IMR-90 (cell line): ENCODE measurements at regions not wholly inside any gene's neighbourhood (a gene's known extent, or its start where the extent isn't known, plus 50 kb on each side); places are given as distances from the start of the nearest gene placed in this dataset.

ENCODE experiments used
- ATAC-seq: fragments of 200-7000 bp; cut with Tn5 transposase; 2 replicates; pipeline ENCODE4 v1.9.1; 2020; ENCODE audit warnings: low read depth, mild to moderate bottlenecking, moderate library complexity
- BruUV-seq: library from RNA; stranded (reverse); fragments of 400-500 nt; replicated peaks from 2 replicates; lab custom pipeline; 2021; lab: Mats Ljungman, UMichigan
- CTCF ChIA-PET: fragments of 300-600 bp; formaldehyde crosslinking; extraction: SDS; loops from one replicate; lab custom pipeline; 2021; ENCODE audit warnings: antibody characterized with exemption; lab: Yijun Ruan, JAX
- POLR2A ChIA-PET: fragments of 300-600 bp; sonication (Branson Sonifier 250); formaldehyde crosslinking; loops from one replicate; lab custom pipeline; 2022; ENCODE audit warnings: antibody characterized with exemption; ENCODE audit not compliant: unreplicated experiment; lab: Charles Lee
- DNase-seq: peaks from one replicate; pipeline ENCODE4 v3.0.0; 2013
- H2AFZ ChIP-seq: replicated peaks from 2 replicates; pipeline ENCODE3; 2013; ENCODE audit warnings: low read length, mild to moderate bottlenecking; ENCODE audit not compliant: poor library complexity
- H2AK5ac ChIP-seq: 2 replicates; pipeline ENCODE4 v1.6.1; 2013; ENCODE audit warnings: low read depth, low read length, inconsistent platforms
- H2AK9ac ChIP-seq: replicated peaks from 2 replicates; pipeline ENCODE3; 2013; ENCODE audit warnings: mild to moderate bottlenecking, low read depth, low read length, moderate library complexity; ENCODE audit not compliant: poor library complexity
- H2BK120ac ChIP-seq: 2 replicates; pipeline ENCODE4 v1.6.1; 2013; ENCODE audit warnings: low read depth, low read length, inconsistent platforms
- H2BK15ac ChIP-seq: 3 replicates; pipeline ENCODE4 v1.6.1; 2013; ENCODE audit warnings: low read depth, low read length, inconsistent platforms
- H2BK20ac ChIP-seq: 2 replicates; pipeline ENCODE4 v1.6.1; 2013; ENCODE audit warnings: low read depth, mild to moderate bottlenecking, inconsistent platforms, low read length, moderate library complexity
- H2BK5ac ChIP-seq: 2 replicates; pipeline ENCODE4 v1.6.1; 2013; ENCODE audit warnings: mild to moderate bottlenecking, low read depth, low read length, inconsistent platforms; ENCODE audit not compliant: poor library complexity, severe bottlenecking
- H3K14ac ChIP-seq: replicated peaks from 2 replicates; pipeline ENCODE4 v1.6.1; 2013; ENCODE audit warnings: low read depth, low read length, inconsistent platforms
- H3K18ac ChIP-seq: 2 replicates; pipeline ENCODE4 v1.6.1; 2013; ENCODE audit warnings: low read depth, low read length, control low read depth
- H3K23ac ChIP-seq: 2 replicates; pipeline ENCODE4 v1.6.1; 2013; ENCODE audit warnings: low read depth, low read length, inconsistent platforms
- H3K27ac ChIP-seq: 2 replicates; pipeline ENCODE4 v1.5.1; 2013; ENCODE audit warnings: mild to moderate bottlenecking, control low read depth, low read length; ENCODE audit not compliant: insufficient read depth
- H3K27me3 ChIP-seq: 2 replicates; pipeline ENCODE4 v1.6.1; 2013; ENCODE audit warnings: low read length; ENCODE audit not compliant: control insufficient read depth, insufficient read depth
- H3K36me3 ChIP-seq: 2 replicates; pipeline ENCODE4 v1.6.1; 2013; ENCODE audit warnings: low read length, mixed read lengths; ENCODE audit not compliant: control insufficient read depth, insufficient read depth
- H3K4ac ChIP-seq: 2 replicates; pipeline ENCODE4 v1.6.1; 2013; ENCODE audit warnings: low read depth, low read length, inconsistent platforms
- H3K4me1 ChIP-seq: 2 replicates; pipeline ENCODE4 v1.6.1; 2013; ENCODE audit warnings: low read length, mixed read lengths; ENCODE audit not compliant: control insufficient read depth, insufficient read depth
- H3K4me2 ChIP-seq: 2 replicates; pipeline ENCODE4 v1.6.1; 2013; ENCODE audit warnings: low read depth, mild to moderate bottlenecking, control low read depth, low read length, moderate library complexity
- H3K4me3 ChIP-seq: 2 replicates; pipeline ENCODE4 v1.5.1; 2013; ENCODE audit warnings: low read depth, mild to moderate bottlenecking, control low read depth, low read length, moderate library complexity; ENCODE audit not compliant: insufficient read depth
- H3K56ac ChIP-seq: 2 replicates; pipeline ENCODE4 v1.6.1; 2013; ENCODE audit warnings: low read length, inconsistent platforms; ENCODE audit not compliant: insufficient read depth; ENCODE audit errors: extremely low read depth
- H3K79me1 ChIP-seq, 2 experiments: 2 replicates each; pipeline ENCODE4 v1.6.1; 2013; ENCODE audit warnings: low read length in 2 of 2, inconsistent platforms in 1 of 2, low read depth in 1 of 2
- H3K9ac ChIP-seq: 2 replicates; pipeline ENCODE4 v1.6.1; 2013; ENCODE audit warnings: low read depth, low read length, control low read depth
- H3K9me1 ChIP-seq: 2 replicates; pipeline ENCODE4 v1.6.1; 2013; ENCODE audit warnings: low read length, inconsistent platforms; ENCODE audit not compliant: insufficient read depth
- H3K9me3 ChIP-seq: 2 replicates; pipeline ENCODE4 v1.6.1; 2013; ENCODE audit warnings: low read length; ENCODE audit not compliant: control insufficient read depth, insufficient read depth
- H4K20me1 ChIP-seq: 2 replicates; pipeline ENCODE4 v1.6.1; 2013; ENCODE audit warnings: low read length, inconsistent platforms; ENCODE audit not compliant: insufficient read depth
- H4K5ac ChIP-seq: 2 replicates; pipeline ENCODE4 v1.6.1; 2013; ENCODE audit warnings: mild to moderate bottlenecking, low read depth, low read length, control low read depth
- H4K8ac ChIP-seq, 2 experiments: 2 replicates each; pipeline ENCODE4 v1.6.1; 2013; ENCODE audit warnings: low read depth in 2 of 2, low read length in 2 of 2, control low read depth in 1 of 2, inconsistent platforms in 1 of 2
- H4K91ac ChIP-seq: 2 replicates; pipeline ENCODE4 v1.6.1; 2013; ENCODE audit warnings: low read depth, low read length, inconsistent platforms; ENCODE audit not compliant: insufficient read depth
- BHLHE40 ChIP-seq: fragments of 150-350 bp; IDR thresholded peaks from 2 replicates; pipeline ENCODE4 v1.6.1; 2016; ENCODE audit warnings: mild to moderate bottlenecking, low read depth, low read length
- CEBPB ChIP-seq: IDR thresholded peaks from 2 replicates; pipeline ENCODE4 v1.6.1; 2012; ENCODE audit warnings: low read depth, low read length, improper control_type of control experiment
- CHD1 ChIP-seq: IDR thresholded peaks from 2 replicates; pipeline ENCODE4 v1.6.1; 2012; ENCODE audit warnings: low read depth, low read length, improper control_type of control experiment
- FOS ChIP-seq: fragments of 150-350 bp; IDR thresholded peaks from 2 replicates; pipeline ENCODE4 v1.6.1; 2016; ENCODE audit warnings: low read depth, low read length
- MAFK ChIP-seq: IDR thresholded peaks from 2 replicates; pipeline ENCODE4 v1.6.1; 2012; ENCODE audit warnings: low read depth, low read length, improper control_type of control experiment
- MAZ ChIP-seq: IDR thresholded peaks from 2 replicates; pipeline ENCODE4 v1.6.1; 2012; ENCODE audit warnings: low read depth, mild to moderate bottlenecking, low read length, improper control_type of control experiment, moderate library complexity, borderline replicate concordance
- MXI1 ChIP-seq: IDR thresholded peaks from 2 replicates; pipeline ENCODE4 v1.6.1; 2012; ENCODE audit warnings: low read depth, mild to moderate bottlenecking, low read length, moderate library complexity, borderline replicate concordance
- NFE2L2 ChIP-seq: fragments of 150-350 bp; IDR thresholded peaks from 2 replicates; pipeline ENCODE4 v1.6.1; 2016; ENCODE audit warnings: low read depth, mild to moderate bottlenecking, low read length
- POLR2A ChIP-seq: IDR thresholded peaks from 2 replicates; pipeline ENCODE4 v1.6.1; 2012; ENCODE audit warnings: mild to moderate bottlenecking, low read depth, low read length
- RAD21 ChIP-seq: IDR thresholded peaks from 2 replicates; pipeline ENCODE4 v1.6.1; 2012; ENCODE audit warnings: low read length, improper control_type of control experiment
- RCOR1 ChIP-seq: IDR thresholded peaks from 2 replicates; pipeline ENCODE4 v1.6.1; 2012; ENCODE audit warnings: mild to moderate bottlenecking, low read length, improper control_type of control experiment; ENCODE audit not compliant: insufficient replicate concordance
- RFX5 ChIP-seq: IDR thresholded peaks from 2 replicates; pipeline ENCODE4 v1.8.0; 2012; ENCODE audit warnings: low read depth, mild to moderate bottlenecking, low read length, moderate library complexity
- SMC3 ChIP-seq: fragments of 150-350 bp; IDR thresholded peaks from 2 replicates; pipeline ENCODE4 v1.6.1; 2016; ENCODE audit warnings: low read depth, mild to moderate bottlenecking, antibody characterized with exemption, low read length, moderate library complexity
- WGBS, 2 experiments: methylation state at CpG; one replicate each; pipeline versions ENCODE4 v1.1.5 to v1.1.7; 2013; ENCODE audit warnings: missing lambda C conversion rate in 2 of 2; ENCODE audit not compliant: insufficient read length in 1 of 2; ENCODE audit errors: extremely low coverage in 2 of 2; 5-methylcytosine and 5-hydroxymethylcytosine counted together
- dilution Hi-C: fragments of 300-500 bp; cut with HindIII; formaldehyde crosslinking; loops from one replicate; pipeline ENCODE4 v1.14.3; 2018; ENCODE audit warnings: low sequenced_read_pairs; ENCODE audit not compliant: unreplicated experiment
- in situ Hi-C: fragments of 300-500 bp; cut with MboI; formaldehyde crosslinking; loops from 3 replicates; pipeline ENCODE4 v1.14.3; 2019; ENCODE audit warnings: low sequenced_read_pairs, inconsistent platforms, mixed read lengths
- intact Hi-C: fragments of 100-400 bp; cut with micrococcal nuclease; formaldehyde crosslinking; loops from 2 replicates; pipeline ENCODE4 v1.10.0; 2022
- TF ChIP-seq, protein P1 (sequence below): fragments of 150-350 bp; IDR thresholded peaks from 2 replicates; pipeline ENCODE4 v1.6.1; 2016; ENCODE audit warnings: low read depth, mild to moderate bottlenecking, low read length, moderate library complexity, borderline replicate concordance
- TF ChIP-seq, protein P2 (sequence below): fragments of 150-350 bp; IDR thresholded peaks from 2 replicates; pipeline ENCODE4 v1.6.1; 2017; ENCODE audit warnings: mild to moderate bottlenecking, antibody characterized with exemption, low read length, low read depth
- TF ChIP-seq, protein P3 (sequence below): conservative IDR thresholded peaks from 2 replicates; pipeline ENCODE4 v1.5.1; 2012; ENCODE audit warnings: mild to moderate bottlenecking, low read depth, low read length, improper control_type of control experiment

DNA sequence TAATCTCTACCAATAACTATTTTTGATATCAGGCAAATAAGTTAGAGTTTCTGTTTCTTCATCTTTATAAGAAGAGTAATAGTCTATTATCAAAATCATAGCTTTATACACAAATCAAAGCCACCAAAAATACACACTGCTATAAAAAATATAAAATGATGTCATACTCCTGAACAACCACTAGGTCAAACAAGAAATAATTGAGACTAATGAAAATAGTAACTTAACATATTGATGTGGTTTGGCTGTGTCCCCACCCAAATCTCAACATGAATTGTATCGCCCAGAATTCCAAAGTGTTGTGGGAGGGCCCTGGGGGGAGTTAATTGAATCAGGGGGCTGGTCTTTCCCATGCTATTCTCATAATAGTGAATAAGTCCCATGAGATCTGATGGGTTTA lies 2277.5 kb downstream of the ARAP2 start:
- H3K27me3 ChIP-seq, result no peaks in the 10 kb centered on the region
- no peaks in the 10 kb centered on the region for H3K79me1 ChIP-seq
- DNase-seq, result no peak
- H4K20me1 ChIP-seq, result no peaks in the 10 kb centered on the region
- H3K23ac ChIP-seq, result no peak overlapping the region
- no peak overlapping the region for H3K56ac ChIP-seq
- H2AK5ac ChIP-seq, result no peak overlapping the region
- TF ChIP-seq RAD21 (no peak), NFE2L2 (no peak), CEBPB (no peak), MXI1 (no peak), BHLHE40 (no peak), POLR2A (no peak), FOS (no peak), MAFK (no peak), RCOR1 (no peak), MAZ (no peak), SMC3 (no peak), CHD1 (no peak), RFX5 (no peak)
- TF ChIP-seq, protein P1, sequence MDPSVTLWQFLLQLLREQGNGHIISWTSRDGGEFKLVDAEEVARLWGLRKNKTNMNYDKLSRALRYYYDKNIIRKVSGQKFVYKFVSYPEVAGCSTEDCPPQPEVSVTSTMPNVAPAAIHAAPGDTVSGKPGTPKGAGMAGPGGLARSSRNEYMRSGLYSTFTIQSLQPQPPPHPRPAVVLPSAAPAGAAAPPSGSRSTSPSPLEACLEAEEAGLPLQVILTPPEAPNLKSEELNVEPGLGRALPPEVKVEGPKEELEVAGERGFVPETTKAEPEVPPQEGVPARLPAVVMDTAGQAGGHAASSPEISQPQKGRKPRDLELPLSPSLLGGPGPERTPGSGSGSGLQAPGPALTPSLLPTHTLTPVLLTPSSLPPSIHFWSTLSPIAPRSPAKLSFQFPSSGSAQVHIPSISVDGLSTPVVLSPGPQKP, result no peak
- TF ChIP-seq, protein P2, sequence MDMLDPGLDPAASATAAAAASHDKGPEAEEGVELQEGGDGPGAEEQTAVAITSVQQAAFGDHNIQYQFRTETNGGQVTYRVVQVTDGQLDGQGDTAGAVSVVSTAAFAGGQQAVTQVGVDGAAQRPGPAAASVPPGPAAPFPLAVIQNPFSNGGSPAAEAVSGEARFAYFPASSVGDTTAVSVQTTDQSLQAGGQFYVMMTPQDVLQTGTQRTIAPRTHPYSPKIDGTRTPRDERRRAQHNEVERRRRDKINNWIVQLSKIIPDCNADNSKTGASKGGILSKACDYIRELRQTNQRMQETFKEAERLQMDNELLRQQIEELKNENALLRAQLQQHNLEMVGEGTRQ, result no peak
- TF ChIP-seq, protein P3, sequence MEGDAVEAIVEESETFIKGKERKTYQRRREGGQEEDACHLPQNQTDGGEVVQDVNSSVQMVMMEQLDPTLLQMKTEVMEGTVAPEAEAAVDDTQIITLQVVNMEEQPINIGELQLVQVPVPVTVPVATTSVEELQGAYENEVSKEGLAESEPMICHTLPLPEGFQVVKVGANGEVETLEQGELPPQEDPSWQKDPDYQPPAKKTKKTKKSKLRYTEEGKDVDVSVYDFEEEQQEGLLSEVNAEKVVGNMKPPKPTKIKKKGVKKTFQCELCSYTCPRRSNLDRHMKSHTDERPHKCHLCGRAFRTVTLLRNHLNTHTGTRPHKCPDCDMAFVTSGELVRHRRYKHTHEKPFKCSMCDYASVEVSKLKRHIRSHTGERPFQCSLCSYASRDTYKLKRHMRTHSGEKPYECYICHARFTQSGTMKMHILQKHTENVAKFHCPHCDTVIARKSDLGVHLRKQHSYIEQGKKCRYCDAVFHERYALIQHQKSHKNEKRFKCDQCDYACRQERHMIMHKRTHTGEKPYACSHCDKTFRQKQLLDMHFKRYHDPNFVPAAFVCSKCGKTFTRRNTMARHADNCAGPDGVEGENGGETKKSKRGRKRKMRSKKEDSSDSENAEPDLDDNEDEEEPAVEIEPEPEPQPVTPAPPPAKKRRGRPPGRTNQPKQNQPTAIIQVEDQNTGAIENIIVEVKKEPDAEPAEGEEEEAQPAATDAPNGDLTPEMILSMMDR, result no peak
- H3K4me3 ChIP-seq, result no peak overlapping the region
- POLR2A ChIA-PET, result no interaction called here
- H3K9me3 ChIP-seq, result no peaks in the 10 kb centered on the region
- H4K91ac ChIP-seq, result no peak overlapping the region
- CTCF ChIA-PET, result no interaction called here
- H3K4me2 ChIP-seq, result no peak overlapping the region
- no peak for ATAC-seq
- BruUV-seq, result no TSS peak
- H3K9me1 ChIP-seq, result no peaks in the 10 kb centered on the region
- H2AFZ ChIP-seq, result no peak overlapping the region
- no CpG with 5 or more reads among the region's 1 CpG for WGBS, 2 experiments
- no peak overlapping the region for H3K18ac ChIP-seq
- no peak overlapping the region for H3K9ac ChIP-seq
- H3K4ac ChIP-seq, result no peak overlapping the region
- H2AK9ac ChIP-seq, result no peak overlapping the region
- H3K14ac ChIP-seq, result no peak overlapping the region
- no peak overlapping the region for H2BK20ac ChIP-seq
- H2BK120ac ChIP-seq, result no peak overlapping the region
- no peak overlapping the region for H4K5ac ChIP-seq
- in situ Hi-C loops (no loop called here), dilution Hi-C loops (no loop called here), intact Hi-C loops (no loop called here)
- no peak overlapping the region for H3K27ac ChIP-seq
- H3K4me1 ChIP-seq, result no peaks in the 10 kb centered on the region
- H2BK5ac ChIP-seq, result no peak overlapping the region
- H3K36me3 ChIP-seq, result no peaks in the 10 kb centered on the region
- no peak overlapping the region for H4K8ac ChIP-seq
- H2BK15ac ChIP-seq, result no peak overlapping the region
